GM12878 (cell line): ENCODE measurements at regions not wholly inside any gene's neighbourhood (a gene's known extent, or its start where the extent isn't known, plus 50 kb on each side); places are given as distances from the start of the nearest gene placed in this dataset.

ENCODE experiments used
- ATAC-seq: fragments of 200-7000 bp; cut with Tn5 transposase; 3 replicates; pipeline ENCODE4 v1.9.1; 2020; ENCODE audit warnings: mild to moderate bottlenecking, moderate library complexity
- BruUV-seq: library from RNA; stranded (reverse); fragments of 400-500 nt; replicated peaks from 2 replicates; lab custom pipeline; 2021; lab: Mats Ljungman, UMichigan
- CTCF ChIA-PET: fragments of 300-600 bp; sonication (Branson Sonifier 250); formaldehyde crosslinking; extraction: SDS; loops from one replicate; lab custom pipeline; 2021; ENCODE audit warnings: inconsistent platforms; lab: Yijun Ruan, JAX
- POLR2A ChIA-PET: fragments of 350-600 bp; formaldehyde crosslinking; extraction: SDS; loops from one replicate; lab custom pipeline; 2021; ENCODE audit warnings: inconsistent platforms; lab: Charles Lee
- RAD21 ChIA-PET: fragments of 300-600 bp; sonication (Branson Sonifier 250); formaldehyde crosslinking; loops from one replicate; lab custom pipeline; 2023; ENCODE audit warnings: antibody characterized with exemption; ENCODE audit not compliant: unreplicated experiment; lab: Charles Lee
- SMC1A ChIA-PET: fragments of 300-600 bp; sonication (Branson Sonifier 250); formaldehyde crosslinking; loops from one replicate; lab custom pipeline; 2023; ENCODE audit not compliant: unreplicated experiment, uncharacterized antibody; lab: Charles Lee
- DNase-seq: peaks from one replicate; pipeline ENCODE4 v3.0.0-alpha.2; 2011; ENCODE audit warnings: low read depth, low spot score
- FAIRE-seq: peaks from 3 replicates; lab custom pipeline; 2011; peaks lifted over from hg19 to GRCh38; lab: Jason Lieb, UNC
- H2AFZ ChIP-seq: 2 replicates; pipeline ENCODE4 v1.6.0; 2011; ENCODE audit warnings: low read depth, low read length, control low read depth; ENCODE audit not compliant: control insufficient read depth
- H3K27ac ChIP-seq: 2 replicates; pipeline ENCODE4 v1.5.1; 2011; ENCODE audit warnings: control low read depth; ENCODE audit not compliant: control insufficient read depth, insufficient read depth
- H3K27me3 ChIP-seq, 2 experiments: replicated peaks in 1 of 2; 2 replicates each; pipeline versions ENCODE4 v1.6.0 to v1.6.1; 2011; ENCODE audit warnings: low read length in 1 of 2; ENCODE audit not compliant: control insufficient read depth in 2 of 2, insufficient read depth in 2 of 2
- H3K36me3 ChIP-seq, 2 experiments: 2 replicates each; pipeline ENCODE4 v1.5.1; 2011; ENCODE audit warnings: low read length in 1 of 2; ENCODE audit not compliant: control insufficient read depth in 2 of 2, insufficient read depth in 2 of 2
- H3K4me1 ChIP-seq: 2 replicates; pipeline ENCODE4 v1.6.1; 2011; ENCODE audit warnings: mild to moderate bottlenecking, low read length, moderate library complexity, mixed read lengths; ENCODE audit not compliant: control insufficient read depth, insufficient read depth
- H3K4me2 ChIP-seq: 2 replicates; pipeline ENCODE4 v1.6.0; 2011; ENCODE audit warnings: control low read depth; ENCODE audit not compliant: control insufficient read depth, insufficient read depth
- H3K4me3 ChIP-seq: fragments of 200-600 bp; sonication (generic); 2 replicates; pipeline ENCODE4 v1.5.1; 2016
- H3K79me2 ChIP-seq: 2 replicates; pipeline ENCODE4 v1.6.0; 2011; ENCODE audit warnings: low read length; ENCODE audit not compliant: control insufficient read depth, insufficient read depth
- H3K9ac ChIP-seq: 2 replicates; pipeline ENCODE4 v1.8.0; 2011; ENCODE audit warnings: low read length, control low read depth, mixed read lengths; ENCODE audit not compliant: control insufficient read depth, insufficient read depth
- H3K9me3 ChIP-seq: replicated peaks from 3 replicates; pipeline ENCODE4 v1.5.1; 2011; ENCODE audit warnings: mild to moderate bottlenecking, low read length; ENCODE audit not compliant: control insufficient read depth, insufficient read depth
- H4K20me1 ChIP-seq: 2 replicates; pipeline ENCODE4 v1.6.0; 2011; ENCODE audit not compliant: control insufficient read depth, insufficient read depth
- PAX8 ChIP-seq: fragments of 450-650 bp; IDR thresholded peaks from 2 replicates; pipeline ENCODE4 v1.6.1; 2017; ENCODE audit warnings: mild to moderate bottlenecking, moderate library complexity
- ZZZ3 ChIP-seq: IDR thresholded peaks from 2 replicates; pipeline ENCODE4 v1.6.1; 2011; ENCODE audit warnings: low read depth; ENCODE audit not compliant: control insufficient read depth, insufficient read length
- WGBS: methylation state at CpG from one replicate; pipeline ENCODE4 v1.1.6; 2016; ENCODE audit warnings: low lambda C conversion rate; ENCODE audit not compliant: insufficient replicate concordance, insufficient coverage; ENCODE audit errors: missing lambda C conversion rate; 5-methylcytosine and 5-hydroxymethylcytosine counted together
- in situ Hi-C: fragments of 300-500 bp; cut with MboI; formaldehyde crosslinking; loops from 9 replicates; pipeline ENCODE4 v1.14.3; 2018; ENCODE audit warnings: mixed read lengths
- intact Hi-C: fragments of 100-400 bp; cut with micrococcal nuclease; formaldehyde crosslinking; loops from one replicate; pipeline ENCODE4 v1.14.2; 2022; ENCODE audit not compliant: unreplicated experiment
- TF ChIP-seq, protein P1 (sequence below): fragments of 450-650 bp; formaldehyde crosslinking; IDR thresholded peaks from 2 replicates; pipeline ENCODE4 v1.5.0; 2022; ENCODE audit warnings: mild to moderate bottlenecking, missing genetic modification characterization

GRCh38 chr1:222938986-222939385, 124.1 kb downstream of the DISP1 start:
- intact Hi-C loops: no loop called here

GRCh38 chr1:222940095-222940494, 125.3 kb downstream of the DISP1 start:
- CTCF ChIA-PET: interaction anchor here (0.6 kb wide), 1 partner anchor 137 kb away, joined by 3 read pairs; no protein-coding TSS in a partner anchor
- Histone ChIP-seq H3K9me3 (no peaks in the 10 kb centered on the region), H3K4me2 (no peak overlapping the region), H3K4me1 (no peaks in the 10 kb centered on the region), H3K36me3 (no peaks in the 10 kb centered on the region), H3K4me3 (no peak overlapping the region), H3K79me2 (no peaks in the 10 kb centered on the region), H4K20me1 (no peaks in the 10 kb centered on the region), H3K27me3 (no peaks in the 10 kb centered on the region), H2AFZ (no peak overlapping the region), H3K27ac (no peak overlapping the region), H3K9ac (no peak overlapping the region)
- WGBS: 30% methylated on average over 5 of the region's 5 CpGs
- TF ChIP-seq, protein P1, sequence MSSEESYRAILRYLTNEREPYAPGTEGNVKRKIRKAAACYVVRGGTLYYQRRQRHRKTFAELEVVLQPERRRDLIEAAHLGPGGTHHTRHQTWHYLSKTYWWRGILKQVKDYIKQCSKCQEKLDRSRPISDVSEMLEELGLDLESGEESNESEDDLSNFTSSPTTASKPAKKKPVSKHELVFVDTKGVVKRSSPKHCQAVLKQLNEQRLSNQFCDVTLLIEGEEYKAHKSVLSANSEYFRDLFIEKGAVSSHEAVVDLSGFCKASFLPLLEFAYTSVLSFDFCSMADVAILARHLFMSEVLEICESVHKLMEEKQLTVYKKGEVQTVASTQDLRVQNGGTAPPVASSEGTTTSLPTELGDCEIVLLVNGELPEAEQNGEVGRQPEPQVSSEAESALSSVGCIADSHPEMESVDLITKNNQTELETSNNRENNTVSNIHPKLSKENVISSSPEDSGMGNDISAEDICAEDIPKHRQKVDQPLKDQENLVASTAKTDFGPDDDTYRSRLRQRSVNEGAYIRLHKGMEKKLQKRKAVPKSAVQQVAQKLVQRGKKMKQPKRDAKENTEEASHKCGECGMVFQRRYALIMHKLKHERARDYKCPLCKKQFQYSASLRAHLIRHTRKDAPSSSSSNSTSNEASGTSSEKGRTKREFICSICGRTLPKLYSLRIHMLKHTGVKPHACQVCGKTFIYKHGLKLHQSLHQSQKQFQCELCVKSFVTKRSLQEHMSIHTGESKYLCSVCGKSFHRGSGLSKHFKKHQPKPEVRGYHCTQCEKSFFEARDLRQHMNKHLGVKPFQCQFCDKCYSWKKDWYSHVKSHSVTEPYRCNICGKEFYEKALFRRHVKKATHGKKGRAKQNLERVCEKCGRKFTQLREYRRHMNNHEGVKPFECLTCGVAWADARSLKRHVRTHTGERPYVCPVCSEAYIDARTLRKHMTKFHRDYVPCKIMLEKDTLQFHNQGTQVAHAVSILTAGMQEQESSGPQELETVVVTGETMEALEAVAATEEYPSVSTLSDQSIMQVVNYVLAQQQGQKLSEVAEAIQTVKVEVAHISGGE (CRISPR knock-in tag): no peak
- RAD21 ChIA-PET: no interaction called here
- intact Hi-C loops (no loop called here), in situ Hi-C loops (no loop called here)
- FAIRE-seq: no peak
- POLR2A ChIA-PET: no interaction called here
- SMC1A ChIA-PET: no interaction called here
- no TSS peak for BruUV-seq
- DNase-seq: no peak
- ATAC-seq: no peak

More at GRCh38 chr1:222938986-222939385, 124.1 kb downstream of the DISP1 start:
- ATAC-seq: no peak
- ChIA-PET SMC1A (interaction anchor here (0.7 kb wide), 1 partner anchor 1298 kb away, joined by 3 read pairs; no protein-coding TSS in a partner anchor), CTCF (interaction anchor here (0.6 kb wide), 1 partner anchor 1261 kb away, joined by 4 read pairs; no protein-coding TSS in a partner anchor), POLR2A (no interaction called here), RAD21 (no interaction called here)
- BruUV-seq: no TSS peak
- Histone ChIP-seq H3K36me3 (no peaks in the 10 kb centered on the region), H3K4me3 (no peak overlapping the region), H3K4me2 (no peak overlapping the region), H3K79me2 (no peaks in the 10 kb centered on the region), H3K9me3 (no peaks in the 10 kb centered on the region), H2AFZ (no peak overlapping the region), H4K20me1 (no peaks in the 10 kb centered on the region), H3K4me1 (no peaks in the 10 kb centered on the region), H3K27ac (no peak overlapping the region), H3K9ac (no peak overlapping the region), H3K27me3 (no peaks in the 10 kb centered on the region)
- in situ Hi-C loops: no loop called here
- no peak for DNase-seq
- WGBS: 35% methylated on average over 1 of the region's 1 CpG
- TF ChIP-seq PAX8: no peak
- TF ChIP-seq ZZZ3: no peak
- no peak for FAIRE-seq
